ENCODE measurements at regions not wholly inside any gene's neighbourhood (a gene's known extent, or its start where the extent isn't known, plus 50 kb on each side); places are given as distances from the start of the nearest gene placed in this dataset.

DNA sequence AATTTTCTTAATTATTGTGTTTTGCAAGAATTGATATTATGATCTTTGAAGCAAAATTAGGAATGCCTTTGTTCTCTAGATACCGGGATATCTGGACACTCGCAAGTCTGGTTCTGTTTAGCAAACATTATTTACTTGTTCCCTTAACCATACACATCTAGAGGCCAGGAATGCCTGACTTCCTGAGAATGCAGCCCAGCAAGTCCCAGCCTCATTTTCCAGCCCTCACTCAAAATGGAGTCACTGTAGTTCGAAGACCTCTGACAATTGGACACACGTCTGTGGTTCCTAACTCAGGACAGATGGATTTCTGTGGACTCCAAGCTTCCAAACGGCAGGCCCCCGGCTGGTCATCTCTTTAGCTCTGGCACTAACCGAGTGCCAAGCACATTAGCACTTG lies 355.4 kb upstream of the RBFOX1 start:
- TF ChIP-seq, protein P1, sequence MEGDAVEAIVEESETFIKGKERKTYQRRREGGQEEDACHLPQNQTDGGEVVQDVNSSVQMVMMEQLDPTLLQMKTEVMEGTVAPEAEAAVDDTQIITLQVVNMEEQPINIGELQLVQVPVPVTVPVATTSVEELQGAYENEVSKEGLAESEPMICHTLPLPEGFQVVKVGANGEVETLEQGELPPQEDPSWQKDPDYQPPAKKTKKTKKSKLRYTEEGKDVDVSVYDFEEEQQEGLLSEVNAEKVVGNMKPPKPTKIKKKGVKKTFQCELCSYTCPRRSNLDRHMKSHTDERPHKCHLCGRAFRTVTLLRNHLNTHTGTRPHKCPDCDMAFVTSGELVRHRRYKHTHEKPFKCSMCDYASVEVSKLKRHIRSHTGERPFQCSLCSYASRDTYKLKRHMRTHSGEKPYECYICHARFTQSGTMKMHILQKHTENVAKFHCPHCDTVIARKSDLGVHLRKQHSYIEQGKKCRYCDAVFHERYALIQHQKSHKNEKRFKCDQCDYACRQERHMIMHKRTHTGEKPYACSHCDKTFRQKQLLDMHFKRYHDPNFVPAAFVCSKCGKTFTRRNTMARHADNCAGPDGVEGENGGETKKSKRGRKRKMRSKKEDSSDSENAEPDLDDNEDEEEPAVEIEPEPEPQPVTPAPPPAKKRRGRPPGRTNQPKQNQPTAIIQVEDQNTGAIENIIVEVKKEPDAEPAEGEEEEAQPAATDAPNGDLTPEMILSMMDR (IDR thresholded peaks at IDR 0.05; ENCODE audit: low read depth, low read length), result no peak
- DNase-seq (ENCODE audit: low read depth in 2 of 2), result no peak
- no peak overlapping the region for H3K4me3 ChIP-seq (replicated peaks in 1 of 2; ENCODE audit: low read depth in 2 of 2, low read length in 2 of 2)

DNA sequence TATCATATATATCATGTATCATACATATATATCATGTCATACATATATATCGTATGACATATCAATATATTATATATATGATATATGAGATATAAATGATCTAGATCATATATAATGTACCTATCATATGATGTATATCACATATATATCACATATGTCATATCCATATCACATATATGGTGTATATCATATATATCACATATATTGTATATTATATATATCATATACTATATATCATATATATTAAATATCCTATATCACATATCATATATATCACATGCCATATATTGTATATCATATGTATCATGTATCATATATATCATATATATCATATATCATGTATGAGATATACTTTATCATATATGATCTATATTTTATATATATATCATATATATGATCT lies 355.9 kb upstream of the RBFOX1 start:
- TF ChIP-seq, protein P1 (IDR thresholded peaks at IDR 0.05; ENCODE audit: low read depth, low read length), result no peak
- DNase-seq (ENCODE audit: low read depth in 2 of 2), result no peak
- no peak overlapping the region for H3K4me3 ChIP-seq (replicated peaks in 1 of 2; ENCODE audit: low read depth in 2 of 2, low read length in 2 of 2)

DNA sequence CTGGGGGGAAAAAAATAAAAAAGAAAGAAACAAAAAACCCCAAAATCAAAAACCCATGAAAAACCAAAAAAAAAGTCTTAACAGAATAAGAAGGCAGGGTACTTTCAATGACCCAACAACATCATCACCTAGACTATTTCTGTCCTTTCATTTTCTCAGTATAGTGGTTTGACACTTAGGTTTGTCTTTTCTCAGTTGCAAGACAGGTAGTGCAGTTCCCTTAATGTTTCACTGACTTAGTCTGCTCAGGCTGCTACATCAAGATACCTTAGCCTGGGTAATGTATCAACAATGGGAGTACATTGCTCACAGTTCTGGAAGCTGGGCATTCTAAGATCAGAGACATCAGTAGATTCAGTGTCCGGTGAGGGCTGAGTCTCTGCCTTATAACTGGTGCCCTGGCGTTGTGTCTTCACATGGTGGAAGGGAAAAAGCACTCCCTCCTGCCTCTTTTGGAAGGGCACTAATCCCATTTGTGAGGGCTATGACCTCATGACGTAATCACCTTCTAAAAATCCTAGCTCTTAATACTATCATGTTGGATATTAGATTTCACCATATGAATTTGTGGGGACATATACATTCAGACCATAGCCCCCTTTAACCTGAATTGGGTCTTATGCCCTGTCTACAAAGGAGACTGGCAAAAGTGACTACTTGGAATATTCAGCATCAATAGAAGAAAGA lies 362.3 kb upstream of the RBFOX1 start:
- TF ChIP-seq, protein P1 (IDR thresholded peaks at IDR 0.05; ENCODE audit: low read depth, low read length), result no peak
- no peak overlapping the region for H3K4me3 ChIP-seq (replicated peaks in 1 of 2; ENCODE audit: low read depth in 2 of 2, low read length in 2 of 2)
- no peak for DNase-seq (ENCODE audit: low read depth in 2 of 2)

DNA sequence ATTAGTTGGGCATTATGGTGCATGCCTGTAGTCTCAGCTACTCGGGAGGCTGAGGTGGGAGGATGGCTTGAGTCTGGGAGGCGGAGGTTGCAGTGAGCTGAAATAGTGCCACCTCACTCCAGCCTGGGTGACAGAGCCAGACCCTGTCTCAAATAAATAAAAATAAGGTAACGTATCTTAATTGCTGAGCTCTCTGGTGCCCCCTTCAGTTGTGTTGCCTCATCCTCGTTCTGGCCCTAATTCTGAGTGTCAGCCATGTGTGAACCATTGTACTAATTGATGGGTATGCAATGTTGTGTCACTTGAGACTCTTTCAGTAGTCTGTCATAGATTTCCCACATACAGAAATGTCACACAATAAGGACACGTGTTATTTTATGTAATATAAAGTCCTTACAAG lies 363.1 kb upstream of the RBFOX1 start:
- H3K4me3 ChIP-seq (replicated peaks in 1 of 2; ENCODE audit: low read depth in 2 of 2, low read length in 2 of 2), result no peak overlapping the region
- DNase-seq (ENCODE audit: low read depth in 2 of 2), result no peak
- TF ChIP-seq, protein P1 (IDR thresholded peaks at IDR 0.05; ENCODE audit: low read depth, low read length), result no peak

DNA sequence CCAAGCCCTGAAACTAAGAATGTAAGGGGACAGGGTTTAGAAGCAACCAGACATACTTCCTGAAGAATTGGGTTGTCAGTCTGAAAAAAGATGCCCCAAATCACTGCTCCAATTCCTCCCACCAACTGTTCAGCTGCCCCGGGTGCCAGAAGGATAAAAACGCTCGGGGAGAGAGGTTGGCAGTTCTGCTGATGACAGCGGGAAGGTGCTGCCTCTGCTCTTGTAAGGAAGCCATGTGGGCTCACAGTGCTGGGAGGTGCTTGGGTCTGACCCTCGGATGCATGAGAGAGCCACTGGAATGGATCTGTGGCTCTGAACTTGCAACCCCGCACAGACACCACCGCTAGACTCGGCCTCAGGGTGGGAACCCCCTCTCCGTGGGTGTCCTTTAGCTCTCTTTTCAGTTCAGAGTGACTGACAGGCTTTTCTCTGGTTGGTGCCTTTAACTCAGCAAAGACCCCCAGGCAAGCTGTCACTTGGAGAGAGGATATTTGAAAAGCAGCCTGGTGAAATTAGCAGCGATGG lies 364.8 kb upstream of the RBFOX1 start:
- no peak overlapping the region for H3K4me3 ChIP-seq (replicated peaks in 1 of 2; ENCODE audit: low read depth in 2 of 2, low read length in 2 of 2)
- no peak for DNase-seq (ENCODE audit: low read depth in 2 of 2)
- TF ChIP-seq, protein P1 (IDR thresholded peaks at IDR 0.05; ENCODE audit: low read depth, low read length), result no peak

DNA sequence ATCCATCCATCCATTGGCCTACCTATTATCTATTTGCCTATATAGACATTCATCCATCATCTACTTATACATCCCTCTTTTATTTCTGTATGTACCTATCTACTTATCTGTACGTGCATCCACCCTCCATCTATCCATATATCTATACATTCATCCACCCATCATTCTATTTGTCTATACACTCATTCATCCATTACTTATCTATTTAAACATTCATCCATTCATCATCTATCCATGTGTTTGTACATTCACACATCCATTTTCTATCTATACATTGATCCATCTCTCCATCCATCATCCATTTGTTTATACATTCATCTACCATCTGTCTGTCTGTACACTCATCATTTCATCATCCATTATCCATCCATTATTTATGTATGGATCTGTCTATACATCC lies 365.7 kb upstream of the RBFOX1 start:
- TF ChIP-seq, protein P1 (IDR thresholded peaks at IDR 0.05; ENCODE audit: low read depth, low read length), result no peak
- no peak for DNase-seq (ENCODE audit: low read depth in 2 of 2)
- H3K4me3 ChIP-seq (replicated peaks in 1 of 2; ENCODE audit: low read depth in 2 of 2, low read length in 2 of 2), result no peak overlapping the region

DNA sequence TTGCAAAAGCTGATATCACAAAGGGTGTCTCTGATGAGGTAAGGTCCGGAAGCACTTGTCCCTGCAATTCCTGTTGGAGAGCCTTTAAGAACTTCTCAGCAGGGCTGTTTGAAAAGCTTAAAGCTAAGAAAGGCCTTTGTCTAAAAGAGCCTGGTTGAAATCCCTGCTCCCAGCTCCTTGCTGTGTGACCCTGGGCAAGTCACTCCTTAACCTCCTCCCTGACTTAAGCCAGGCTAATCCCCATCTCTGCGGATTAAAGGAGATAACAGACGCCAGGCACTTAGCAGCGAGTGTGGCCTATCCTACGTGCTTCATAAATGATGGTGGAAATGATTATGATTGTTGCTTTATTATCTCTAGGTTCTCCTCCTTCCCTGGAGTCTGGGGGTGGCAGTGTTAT lies 368.0 kb upstream of the RBFOX1 start:
- TF ChIP-seq, protein P1 (IDR thresholded peaks at IDR 0.05; ENCODE audit: low read depth, low read length), result no peak
- no peak overlapping the region for H3K4me3 ChIP-seq (replicated peaks in 1 of 2; ENCODE audit: low read depth in 2 of 2, low read length in 2 of 2)
- DNase-seq (ENCODE audit: low read depth in 2 of 2), result no peak
